Endodermal cell (in vitro differentiated cells): ENCODE measurements at regions not wholly inside any gene's neighbourhood (a gene's known extent, or its start where the extent isn't known, plus 50 kb on each side); places are given as distances from the start of the nearest gene placed in this dataset.

Experiments
- DNase-seq: peaks from one replicate; pipeline ENCODE4 v3.0.0-alpha.2; 2017
- H3K27ac ChIP-seq: 2 replicates; pipeline ENCODE4 v1.5.1; 2013; ENCODE audit warnings: mild to moderate bottlenecking, low read depth, low read length, moderate library complexity
- H3K27me3 ChIP-seq: 2 replicates; pipeline ENCODE4 v1.6.1; 2013; ENCODE audit warnings: mild to moderate bottlenecking, low read length, moderate library complexity; ENCODE audit not compliant: insufficient read depth, control insufficient read depth, poor library complexity, severe bottlenecking
- H3K36me3 ChIP-seq: 2 replicates; pipeline ENCODE4 v1.7.0; 2013; ENCODE audit warnings: mild to moderate bottlenecking, low read length, moderate library complexity; ENCODE audit not compliant: control insufficient read depth, insufficient read depth
- H3K4me1 ChIP-seq: one replicate; pipeline ENCODE4 v1.7.0; 2013; ENCODE audit warnings: low read length; ENCODE audit not compliant: control insufficient read depth, insufficient read depth
- H3K4me3 ChIP-seq: 2 replicates; pipeline ENCODE4 v1.5.1; 2013; ENCODE audit warnings: mild to moderate bottlenecking, low read length, moderate library complexity
- H3K9ac ChIP-seq: 2 replicates; pipeline ENCODE4 v1.6.1; 2013; ENCODE audit warnings: mild to moderate bottlenecking, low read length, moderate library complexity; ENCODE audit not compliant: poor library complexity, severe bottlenecking; ENCODE audit errors: extremely low read depth
- H3K9me3 ChIP-seq: 2 replicates; pipeline ENCODE4 v1.6.1; 2013; ENCODE audit warnings: mild to moderate bottlenecking, low read length, moderate library complexity; ENCODE audit not compliant: control insufficient read depth
- H3K27ac Mint-ChIP-seq: 2 replicates; pipeline ENCODE4 v1.8.0; 2020; ENCODE audit warnings: mixed read lengths
- H3K27me3 Mint-ChIP-seq: 2 replicates; pipeline ENCODE4 v1.8.0; 2021; ENCODE audit warnings: mild to moderate bottlenecking, mixed read lengths; ENCODE audit not compliant: insufficient read depth
- H3K36me3 Mint-ChIP-seq: 2 replicates; pipeline ENCODE4 v1.8.0; 2020; ENCODE audit warnings: low read depth, mixed read lengths
- H3K4me1 Mint-ChIP-seq: 2 replicates; pipeline ENCODE4 v1.8.0; 2020; ENCODE audit warnings: mixed read lengths
- H3K4me3 Mint-ChIP-seq: 2 replicates; pipeline ENCODE4 v1.8.0; 2020; ENCODE audit warnings: mild to moderate bottlenecking, moderate library complexity, mixed read lengths
- H3K9me3 Mint-ChIP-seq: 2 replicates; pipeline ENCODE4 v1.8.0; 2020; ENCODE audit warnings: mild to moderate bottlenecking, mixed read lengths
- WGBS, 2 experiments: methylation state at CpG; one replicate each; pipeline versions ENCODE4 v1.1.5 to v1.1.7; 2013; ENCODE audit warnings: missing lambda C conversion rate in 2 of 2, mixed read lengths in 1 of 2; ENCODE audit not compliant: insufficient coverage in 1 of 2, insufficient read length in 1 of 2; 5-methylcytosine and 5-hydroxymethylcytosine counted together
- TF ChIP-seq, protein P1 (sequence below): fragments of 200-600 bp; sonication (generic); conservative IDR thresholded peaks from 2 replicates; pipeline ENCODE4 v1.5.0; 2021; ENCODE audit warnings: antibody characterized with exemption, mild to moderate bottlenecking

DNA sequence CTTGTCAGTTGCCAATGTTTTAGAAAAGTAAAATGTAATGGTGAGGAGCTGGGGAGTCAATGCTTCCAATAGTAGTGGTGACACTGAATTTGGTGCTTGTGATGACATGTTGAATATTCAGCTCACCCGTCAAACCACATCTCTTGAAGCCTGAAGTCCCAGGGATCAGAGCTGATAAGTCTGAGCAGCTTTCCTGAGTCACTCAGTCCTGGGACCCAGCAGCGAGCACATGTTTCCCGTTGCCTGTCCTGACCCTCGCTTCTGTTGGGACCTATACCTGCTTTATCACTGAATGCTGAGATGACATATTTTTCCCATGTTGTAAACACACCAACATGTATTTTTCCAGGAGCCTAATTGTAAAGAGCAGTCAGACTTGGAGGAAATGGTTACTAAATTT, 693.6 kb downstream of the QKI start:
- no peak overlapping the region for H3K27ac Mint-ChIP-seq
- no peak overlapping the region for H3K27ac ChIP-seq
- DNase-seq: no peak

GRCh38 chr6:164107297-164107995, 692.9 kb downstream of the QKI start:
- Mint-ChIP-seq H3K27me3 (peaks cover 45% of the 10 kb centered on the region), H3K9me3 (no peaks in the 10 kb centered on the region), H3K36me3 (no peaks in the 10 kb centered on the region), H3K4me1 (peaks cover 22% of the 10 kb centered on the region), H3K27ac (no peak overlapping the region), H3K4me3 (no peak overlapping the region)
- Histone ChIP-seq H3K4me1 (no peaks in the 10 kb centered on the region), H3K4me3 (no peak overlapping the region), H3K27ac (no peak overlapping the region), H3K27me3 (peaks cover 26% of the 10 kb centered on the region), H3K9ac (no peak overlapping the region), H3K9me3 (no peaks in the 10 kb centered on the region), H3K36me3 (no peaks in the 10 kb centered on the region)
- TF ChIP-seq, protein P1, sequence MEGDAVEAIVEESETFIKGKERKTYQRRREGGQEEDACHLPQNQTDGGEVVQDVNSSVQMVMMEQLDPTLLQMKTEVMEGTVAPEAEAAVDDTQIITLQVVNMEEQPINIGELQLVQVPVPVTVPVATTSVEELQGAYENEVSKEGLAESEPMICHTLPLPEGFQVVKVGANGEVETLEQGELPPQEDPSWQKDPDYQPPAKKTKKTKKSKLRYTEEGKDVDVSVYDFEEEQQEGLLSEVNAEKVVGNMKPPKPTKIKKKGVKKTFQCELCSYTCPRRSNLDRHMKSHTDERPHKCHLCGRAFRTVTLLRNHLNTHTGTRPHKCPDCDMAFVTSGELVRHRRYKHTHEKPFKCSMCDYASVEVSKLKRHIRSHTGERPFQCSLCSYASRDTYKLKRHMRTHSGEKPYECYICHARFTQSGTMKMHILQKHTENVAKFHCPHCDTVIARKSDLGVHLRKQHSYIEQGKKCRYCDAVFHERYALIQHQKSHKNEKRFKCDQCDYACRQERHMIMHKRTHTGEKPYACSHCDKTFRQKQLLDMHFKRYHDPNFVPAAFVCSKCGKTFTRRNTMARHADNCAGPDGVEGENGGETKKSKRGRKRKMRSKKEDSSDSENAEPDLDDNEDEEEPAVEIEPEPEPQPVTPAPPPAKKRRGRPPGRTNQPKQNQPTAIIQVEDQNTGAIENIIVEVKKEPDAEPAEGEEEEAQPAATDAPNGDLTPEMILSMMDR: no peak
- no peak for DNase-seq
- WGBS, 2 experiments: 93 to 94% methylated on average over 7 to 9 of the region's 9 CpGs

More for the DNA sequence above, 693.6 kb downstream of the QKI start:
- Histone ChIP-seq H3K36me3 (no peaks in the 10 kb centered on the region), H3K4me1 (no peaks in the 10 kb centered on the region), H3K9ac (no peak overlapping the region), H3K4me3 (no peak overlapping the region), H3K9me3 (no peaks in the 10 kb centered on the region), H3K27me3 (peaks cover 26% of the 10 kb centered on the region)
- 72 to 100% methylated on average over 2 to 4 of the region's 4 CpGs for WGBS, 2 experiments
- Mint-ChIP-seq H3K4me1 (peaks cover 17% of the 10 kb centered on the region), H3K9me3 (peaks cover 2% of the 10 kb centered on the region), H3K36me3 (no peaks in the 10 kb centered on the region), H3K4me3 (no peak overlapping the region), H3K27me3 (peaks cover 49% of the 10 kb centered on the region)
- TF ChIP-seq, protein P1: no peak

DNA sequence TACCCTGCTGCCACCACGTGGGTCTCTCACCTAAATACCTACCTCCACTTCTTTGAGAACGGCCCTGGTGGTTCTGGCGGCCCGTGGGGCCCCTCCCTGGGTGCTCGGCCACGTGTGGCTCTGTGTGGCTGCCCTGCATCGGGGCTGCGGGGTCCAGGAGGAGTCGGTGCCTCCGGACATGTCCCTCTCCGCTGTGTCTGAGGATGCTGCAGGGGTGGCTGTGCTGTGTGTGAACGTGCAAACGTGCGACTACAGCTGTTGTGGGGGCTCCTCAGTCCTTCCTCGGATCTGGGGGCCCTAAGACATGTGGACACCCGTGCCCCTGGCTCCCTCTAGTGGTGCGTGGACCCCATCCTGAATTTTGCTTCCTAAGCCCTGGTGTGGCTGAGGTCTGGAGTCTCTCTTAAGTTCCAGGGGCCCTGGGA, 691.8 kb downstream of the QKI start:
- no peak overlapping the region for H3K4me3 ChIP-seq
- H3K9me3 Mint-ChIP-seq: no peaks in the 10 kb centered on the region
- H3K27ac Mint-ChIP-seq: no peak overlapping the region
- H3K36me3 ChIP-seq: no peaks in the 10 kb centered on the region
- H3K9me3 ChIP-seq: no peaks in the 10 kb centered on the region
- peaks cover 34% of the 10 kb centered on the region for H3K27me3 Mint-ChIP-seq
- WGBS, 2 experiments: 87 to 88% methylated on average over 10 to 17 of the region's 17 CpGs
- TF ChIP-seq, protein P1: peak; percentile 75
- no peak overlapping the region for H3K9ac ChIP-seq
- DNase-seq: peak; percentile 82
- peaks cover 30% of the 10 kb centered on the region for H3K4me1 Mint-ChIP-seq
- H3K4me3 Mint-ChIP-seq: no peak overlapping the region
- no peak overlapping the region for H3K27ac ChIP-seq
- no peaks in the 10 kb centered on the region for H3K36me3 Mint-ChIP-seq
- H3K27me3 ChIP-seq: peaks cover 21% of the 10 kb centered on the region
- no peaks in the 10 kb centered on the region for H3K4me1 ChIP-seq
